NCI-H1092 (cell line): ENCODE measurements at regions not wholly inside any gene's neighbourhood (a gene's known extent, or its start where the extent isn't known, plus 50 kb on each side); places are given as distances from the start of the nearest gene placed in this dataset.
"Not testable (repeated sequence)": the region's sequence is repeated elsewhere in the genome, so short reads cannot be mapped to it uniquely, and the experiment has no call there.

Experiments
- DNase-seq: peaks from one replicate; lab custom pipeline; 2025; lab: John Stamatoyannopoulos, UW

DNA sequence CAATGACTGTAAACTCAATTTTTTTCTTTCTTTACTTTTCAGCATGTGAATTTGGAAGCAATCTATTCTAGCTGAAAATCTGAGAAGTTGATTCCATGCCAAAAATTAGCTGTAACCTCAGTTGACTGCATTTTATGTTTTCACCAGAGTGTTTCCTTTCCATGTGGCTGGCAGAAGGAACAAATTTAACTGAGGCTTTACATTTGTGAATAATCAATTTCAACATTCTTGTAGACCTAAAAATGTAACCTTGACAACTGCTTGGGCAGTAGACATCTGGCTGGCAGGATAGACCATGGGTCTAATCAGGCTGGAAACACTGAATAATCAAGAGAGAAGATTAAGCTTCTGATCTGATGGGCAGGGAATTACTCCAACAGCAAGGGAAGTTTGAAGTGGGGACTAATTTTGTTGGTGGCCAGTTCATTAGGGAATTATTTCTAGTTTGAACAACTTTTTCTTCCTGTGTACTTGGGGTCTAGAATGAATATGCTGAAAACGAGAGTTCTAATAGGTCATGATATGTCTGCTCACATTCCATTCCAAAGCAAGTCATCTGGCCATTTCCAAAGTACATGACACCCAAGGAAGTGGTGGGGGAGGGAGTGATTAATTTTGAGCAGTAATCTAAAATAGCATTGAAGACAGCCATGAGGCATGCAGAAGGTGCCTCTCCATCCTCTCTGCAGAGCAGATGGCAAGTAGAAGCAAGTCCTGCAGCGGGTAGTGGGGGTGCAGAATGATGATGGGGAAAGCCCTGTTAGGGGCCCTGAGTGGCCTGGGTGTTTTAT, 68.2 kb downstream of the ATP23 start:
- no peak for DNase-seq

DNA sequence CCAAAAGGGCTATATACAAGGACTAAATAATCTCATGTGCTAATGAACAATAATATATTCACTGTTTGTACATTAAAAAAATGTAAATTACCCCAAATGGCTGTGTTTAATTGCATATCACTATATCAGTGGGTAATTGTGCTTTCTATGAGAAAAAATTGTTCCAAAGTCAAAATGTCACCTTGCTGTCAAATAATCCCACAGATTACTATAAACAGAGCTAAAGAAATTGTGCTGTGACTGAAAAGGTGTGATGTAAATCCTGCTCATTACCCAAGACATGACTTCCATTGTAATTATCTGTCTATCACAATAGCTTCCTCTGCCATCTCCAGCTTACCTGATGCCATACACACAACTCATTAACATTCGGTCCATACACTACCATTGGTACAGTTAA, 70.3 kb downstream of the ATP23 start:
- no peak for DNase-seq

DNA sequence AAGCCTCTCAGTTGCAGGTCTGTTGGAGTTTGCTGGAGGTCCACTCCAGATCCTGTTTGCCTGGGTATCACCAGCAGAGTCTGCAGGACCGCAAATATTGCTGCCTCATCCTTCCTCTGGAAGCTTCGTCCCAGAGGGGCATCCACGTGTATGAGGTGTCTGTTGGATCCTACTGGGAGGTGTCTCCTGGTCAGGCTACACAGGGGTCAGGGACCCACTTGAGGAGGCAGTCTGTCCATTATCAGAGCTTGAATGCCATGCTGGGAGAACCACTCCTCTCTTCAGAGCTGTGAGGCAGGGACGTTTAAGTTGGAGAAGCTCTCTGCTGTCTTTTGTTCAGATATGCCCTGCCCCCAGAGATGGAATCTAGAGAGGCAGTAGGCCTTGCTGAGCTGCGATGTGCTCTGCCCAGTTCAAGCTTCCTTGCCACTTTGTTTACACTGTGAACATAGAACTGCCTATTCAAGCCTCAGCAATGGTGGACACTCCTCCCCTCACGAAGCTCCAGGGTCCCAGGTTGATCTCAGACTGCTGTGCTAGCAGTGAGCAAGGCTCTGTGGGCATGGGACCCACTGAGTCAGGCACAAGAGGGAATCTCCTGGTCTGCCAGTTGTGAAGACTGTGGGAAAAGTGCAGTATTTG, 81.1 kb downstream of the ATP23 start:
- DNase-seq, result not testable (repeated sequence)

DNA sequence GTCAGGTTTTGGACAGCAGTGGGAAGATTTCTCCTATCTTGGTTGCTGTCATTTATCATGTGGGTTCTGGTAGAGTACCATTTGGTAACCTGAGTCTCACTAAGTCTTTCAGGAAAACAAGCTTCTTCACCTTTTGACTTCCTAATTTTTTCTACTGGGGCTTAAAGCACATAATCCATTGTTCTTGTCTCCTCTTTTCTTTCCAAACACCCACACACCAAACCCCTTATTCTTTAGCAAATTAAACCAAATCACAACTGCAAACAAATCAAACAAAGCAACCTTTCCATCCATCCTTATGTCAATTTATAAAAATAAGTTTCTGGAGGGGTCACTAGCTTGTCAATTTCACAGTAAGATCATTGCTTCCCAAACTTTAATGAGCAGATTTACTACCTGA, 84.1 kb downstream of the ATP23 start:
- DNase-seq, result no peak

DNA sequence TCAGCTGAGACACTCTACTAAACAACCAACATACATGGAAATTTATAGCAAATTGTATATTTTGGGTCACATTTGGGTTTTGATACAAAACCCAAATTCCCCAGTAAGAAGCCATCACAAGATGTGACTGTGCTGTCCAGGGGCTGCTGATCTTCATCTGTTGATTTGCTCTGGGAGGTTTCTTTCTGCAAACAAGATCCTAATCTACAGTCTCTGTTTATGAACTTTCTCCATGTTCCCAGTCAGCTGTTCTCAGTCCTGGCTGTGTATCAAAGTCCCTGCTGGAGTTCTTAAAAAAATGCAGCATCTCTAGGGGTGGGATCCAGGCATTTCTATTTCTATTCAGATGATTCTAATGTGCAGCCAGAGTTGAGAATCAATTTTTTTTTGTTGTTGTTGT, 85.1 kb downstream of the ATP23 start:
- no peak for DNase-seq

DNA sequence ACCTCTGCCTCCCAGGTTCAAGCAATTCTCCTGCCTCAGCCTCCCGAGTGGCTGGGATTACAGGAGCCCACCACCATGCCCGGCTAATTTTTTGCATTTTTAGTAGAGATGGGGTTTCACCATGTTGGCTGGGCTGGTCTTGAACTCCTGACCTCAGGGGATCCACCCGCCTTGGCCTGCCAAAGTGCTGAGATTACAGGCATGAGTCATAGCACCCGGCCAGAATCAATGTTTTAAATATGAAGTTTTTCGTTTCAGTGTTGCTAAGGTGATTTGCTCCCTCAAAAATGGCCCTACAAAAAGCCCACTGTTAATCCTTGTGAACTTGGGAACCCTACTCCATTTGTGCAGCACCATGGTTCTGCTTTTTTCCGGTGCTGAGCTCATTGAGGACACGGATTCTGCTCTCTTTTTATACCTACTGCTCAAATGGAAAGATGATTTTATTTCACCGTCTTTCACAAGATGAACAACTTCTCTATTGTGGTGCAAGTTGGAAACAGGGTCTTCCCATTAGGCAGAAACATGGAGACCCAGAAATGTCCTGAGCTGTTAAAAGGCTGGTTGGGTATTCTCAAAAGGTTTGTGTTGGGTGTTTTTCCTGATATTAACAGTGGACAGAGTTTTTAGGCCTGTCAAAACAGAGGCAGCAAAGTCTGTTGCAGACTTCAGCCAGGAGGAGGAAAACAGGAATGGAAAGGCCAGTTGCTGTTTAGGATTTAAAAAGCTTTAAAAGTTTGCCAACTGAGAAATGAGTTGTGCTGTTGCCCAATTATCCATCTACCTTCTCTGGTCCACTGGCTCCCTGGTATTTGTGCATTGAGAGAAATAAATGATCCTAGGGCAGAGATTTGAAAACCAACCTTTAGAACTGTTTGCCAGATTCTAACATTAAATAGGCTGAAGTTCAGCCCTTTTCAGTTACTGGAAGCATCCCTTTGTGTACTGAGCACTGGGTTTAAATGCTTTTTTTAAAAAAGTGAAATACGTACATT, 85.8 kb downstream of the ATP23 start:
- no peak for DNase-seq

DNA sequence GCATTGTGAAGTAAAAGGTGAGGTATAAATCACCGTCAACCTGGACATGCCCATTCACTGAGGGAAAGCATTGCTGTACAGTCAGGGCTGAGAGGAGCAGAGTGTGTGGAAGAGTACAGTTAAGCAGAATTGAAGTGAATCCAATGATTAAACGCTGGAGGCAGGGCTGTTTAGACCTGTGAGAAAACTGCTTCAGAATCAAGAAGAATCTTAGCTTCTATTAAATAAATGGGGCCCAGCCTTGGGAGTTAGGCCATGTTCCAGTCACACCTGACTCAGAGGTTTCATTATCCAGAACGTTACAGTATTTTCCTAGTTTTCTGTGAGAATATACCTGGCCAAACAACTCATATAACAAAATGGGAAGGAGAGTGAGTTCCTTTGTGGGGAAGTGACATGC, 86.9 kb downstream of the ATP23 start:
- DNase-seq, result no peak

DNA sequence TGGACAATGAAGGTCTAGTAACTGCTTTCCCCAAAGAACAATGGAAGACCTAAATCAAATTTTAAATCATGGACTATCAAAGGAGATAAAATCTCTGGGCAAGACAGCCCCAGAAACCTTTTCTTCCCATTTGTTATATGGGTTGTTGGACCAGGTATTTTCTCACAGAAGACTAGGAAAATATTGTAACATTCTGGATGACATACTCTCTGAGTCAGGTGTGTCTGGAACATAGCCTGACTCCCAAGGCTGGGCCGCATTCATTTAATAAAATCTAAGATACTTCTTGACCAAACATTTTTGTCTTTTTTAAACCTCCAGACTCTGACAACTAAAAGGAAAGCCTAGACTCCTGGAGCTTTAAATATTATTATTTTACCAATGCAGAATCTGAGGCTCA, 87.9 kb downstream of the ATP23 start:
- no peak for DNase-seq

DNA sequence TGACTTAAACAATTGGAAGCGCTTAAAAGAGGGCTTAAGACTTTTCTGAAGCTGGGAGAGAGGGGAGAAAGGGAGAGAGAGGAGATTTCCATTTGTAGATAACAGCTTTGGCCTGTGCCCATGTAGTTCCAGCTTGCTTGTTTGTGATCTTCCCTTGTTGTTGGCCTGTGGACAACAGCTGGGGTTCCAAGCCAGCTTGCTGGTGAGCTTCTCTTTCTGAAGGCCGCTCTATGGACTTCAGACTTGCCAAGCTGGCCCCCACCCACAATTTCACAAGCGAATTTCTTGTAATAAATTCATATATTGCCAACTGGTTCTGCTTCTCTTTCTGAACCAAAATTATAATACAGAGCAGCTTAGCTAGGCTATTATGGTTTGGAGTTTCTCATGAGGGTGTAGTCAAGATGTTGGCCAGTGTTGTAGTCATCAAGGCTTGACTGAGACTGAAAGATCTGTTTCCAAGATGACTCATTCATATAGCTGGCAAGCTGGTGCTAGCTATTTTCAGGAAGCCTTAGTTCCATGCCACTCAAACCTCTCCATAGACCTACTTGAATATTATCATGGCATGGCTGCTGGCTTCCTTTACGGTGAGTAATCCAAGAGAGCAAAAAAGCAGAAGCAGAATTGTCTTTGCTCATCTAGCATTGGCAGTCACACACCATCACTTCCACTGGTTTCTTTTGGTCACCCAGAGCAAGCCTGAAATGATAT, 89.4 kb downstream of the ATP23 start:
- DNase-seq, result no peak

DNA sequence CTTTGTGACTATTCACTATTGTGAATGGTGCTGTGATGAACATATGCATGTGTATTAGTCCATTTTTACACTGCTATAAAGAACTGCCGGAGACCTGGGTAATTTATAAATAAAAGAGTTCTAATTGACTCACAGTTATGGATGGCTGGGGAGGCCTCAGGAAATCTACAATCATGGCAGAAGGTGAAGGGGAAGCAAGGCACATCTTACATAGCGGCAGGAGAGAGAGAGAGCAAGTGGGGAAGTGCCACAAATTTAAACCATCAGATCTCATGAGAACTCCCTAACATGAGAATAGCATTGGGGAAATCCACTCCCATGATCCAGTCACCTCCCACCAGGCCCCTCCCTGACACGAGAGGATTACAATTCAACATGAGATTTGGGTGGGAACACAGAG, 90.8 kb downstream of the ATP23 start:
- no peak for DNase-seq

DNA sequence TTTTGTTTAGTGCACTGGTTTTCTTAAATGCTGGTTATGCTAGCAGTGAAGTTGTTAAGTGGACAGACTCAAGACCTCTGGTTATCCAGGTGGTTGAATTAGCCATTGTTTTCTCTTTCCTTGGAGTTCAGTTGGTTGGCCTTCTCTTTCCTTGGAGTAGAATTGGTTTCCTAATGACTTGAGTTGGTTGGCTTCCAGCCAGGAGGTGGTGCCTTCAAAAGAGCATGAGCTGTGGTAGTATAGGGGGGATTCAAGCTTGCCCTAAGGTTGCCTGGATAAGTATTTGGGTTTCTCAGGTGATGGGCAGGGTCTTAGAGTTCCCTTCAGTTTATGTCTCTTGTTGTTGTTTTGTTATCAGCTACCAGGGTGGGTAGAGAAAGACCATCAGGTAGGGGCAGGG, 92.5 kb downstream of the ATP23 start:
- DNase-seq, result no peak

DNA sequence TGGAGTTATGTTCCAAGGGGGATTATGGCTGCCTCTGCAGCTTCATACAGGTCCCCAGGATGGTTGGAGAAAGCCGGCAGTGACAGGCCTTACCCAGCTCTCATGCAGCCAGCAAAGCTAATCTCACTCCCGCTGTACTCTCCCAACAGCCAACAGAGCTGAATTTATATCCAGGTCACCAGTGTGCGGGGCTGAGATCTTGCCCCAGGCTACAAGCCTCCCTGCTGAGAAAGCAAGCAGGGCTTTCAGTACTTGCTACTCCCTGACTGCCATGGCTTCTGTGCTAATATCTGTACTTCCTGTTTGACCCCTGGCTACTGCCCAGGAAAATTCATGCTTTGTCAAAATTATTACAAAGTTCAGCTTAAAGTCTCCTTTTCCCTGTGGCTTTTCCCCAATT, 92.9 kb downstream of the ATP23 start:
- DNase-seq, result no peak

DNA sequence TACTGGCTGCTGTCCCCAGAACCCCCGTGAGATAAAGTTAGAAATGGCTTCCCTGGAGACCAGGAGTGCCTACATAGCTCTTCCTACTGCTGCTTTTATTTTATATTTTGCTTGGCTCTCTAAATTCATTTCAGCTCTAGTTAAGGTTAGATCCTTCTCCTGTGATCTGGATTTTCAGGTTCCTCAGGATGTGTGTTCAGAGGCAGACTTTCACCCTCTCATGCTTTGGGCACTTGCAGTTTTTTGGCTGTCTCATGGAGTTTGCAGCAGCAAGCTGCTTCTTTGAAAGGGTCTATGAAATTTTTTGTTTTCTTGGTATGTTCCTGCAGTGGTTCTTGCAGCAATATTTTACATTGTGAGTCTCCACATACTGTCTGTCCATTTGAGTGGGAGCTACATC, 93.3 kb downstream of the ATP23 start:
- DNase-seq, result no peak

DNA sequence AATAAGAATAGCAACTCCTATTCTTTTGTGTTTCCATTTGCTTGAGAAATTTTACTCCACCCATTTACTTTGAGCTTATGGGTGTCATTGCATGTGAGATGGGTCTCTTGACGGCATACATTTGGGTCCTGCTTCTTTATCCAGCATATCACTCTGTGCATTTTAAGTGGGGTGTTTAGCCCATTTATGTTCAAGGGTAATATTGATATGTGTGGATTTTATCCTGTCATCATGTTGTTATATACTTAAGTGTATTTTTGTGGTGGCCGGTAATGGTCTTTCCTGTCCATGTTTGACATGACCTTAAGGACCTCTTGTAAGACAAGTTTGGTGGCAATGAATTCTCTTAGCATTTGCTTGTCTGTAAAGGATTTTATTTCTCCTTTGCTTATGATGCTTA, 100.1 kb downstream of the ATP23 start:
- DNase-seq, result no peak

DNA sequence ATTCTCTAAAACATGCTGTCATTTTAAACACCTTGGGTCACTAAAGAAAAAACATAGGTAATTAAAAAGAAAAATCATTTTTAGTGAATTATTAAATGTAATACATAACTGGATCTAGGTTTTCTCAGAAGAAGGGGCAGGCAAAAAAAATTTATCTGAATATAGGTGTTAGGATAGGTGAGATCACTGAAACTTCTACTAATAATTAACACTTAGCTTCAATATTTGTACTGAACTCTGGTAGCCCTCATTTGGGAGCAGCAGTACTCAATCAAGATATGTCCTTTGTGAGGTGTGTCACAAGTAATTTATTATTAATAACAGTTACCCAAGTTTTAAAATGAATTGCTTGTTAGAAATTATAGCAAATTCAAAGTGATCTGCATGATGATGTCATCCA, 103.6 kb downstream of the ATP23 start:
- DNase-seq, result no peak

DNA sequence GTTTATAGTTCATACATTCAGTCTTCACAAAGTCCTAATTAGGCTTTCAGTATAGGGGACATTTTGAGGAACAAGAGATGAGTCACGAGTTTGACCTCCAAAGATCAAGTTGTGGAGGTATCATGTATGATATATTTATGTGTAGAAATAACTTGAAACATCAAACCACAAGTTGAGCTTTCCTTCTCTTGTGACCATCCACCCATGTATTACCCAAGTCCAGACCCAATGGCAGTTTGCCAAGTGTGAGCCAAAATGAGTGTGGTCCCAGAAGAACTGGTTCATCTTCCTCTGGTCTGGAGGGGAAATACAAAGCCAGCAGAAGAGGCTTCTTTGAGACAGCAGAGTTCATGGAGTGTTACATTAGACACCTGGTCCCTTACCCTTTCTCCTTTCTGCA, 104.9 kb downstream of the ATP23 start:
- no peak for DNase-seq

DNA sequence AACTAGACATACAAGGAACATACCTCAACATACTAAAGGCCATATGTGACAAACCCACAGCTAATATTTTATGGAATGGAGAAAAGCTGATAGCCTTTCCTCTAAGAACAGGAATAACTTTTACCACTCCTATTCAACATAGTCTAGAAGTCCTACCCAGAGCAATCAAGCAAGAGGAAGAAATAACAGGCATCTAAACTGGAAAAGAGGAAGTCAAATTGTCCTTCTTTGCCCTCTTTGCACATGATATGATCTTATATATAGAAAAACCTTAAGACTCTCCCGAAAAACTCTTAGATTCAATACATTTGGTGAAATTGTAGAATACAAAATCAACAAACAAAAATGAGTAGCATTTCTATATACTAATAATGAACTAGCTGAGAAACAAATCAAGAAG, 110.0 kb downstream of the ATP23 start:
- DNase-seq, result no peak

DNA sequence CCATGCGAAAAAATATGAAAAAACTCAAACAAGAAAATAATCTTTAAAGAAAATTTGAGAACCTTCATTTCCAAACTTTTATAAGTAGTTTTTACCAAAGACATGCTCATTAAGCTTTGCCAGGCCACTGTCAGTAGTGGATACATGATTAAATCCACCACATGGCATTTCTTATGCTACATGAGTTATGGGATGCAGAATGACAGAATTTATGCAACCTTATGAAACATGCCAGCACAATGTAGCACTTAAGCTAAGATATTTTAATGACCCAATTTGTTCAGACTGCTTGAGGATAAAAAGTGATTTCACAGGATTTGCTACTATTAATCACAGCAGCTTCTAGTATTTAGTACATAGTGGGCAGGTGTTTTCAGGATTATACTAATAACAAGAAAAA, 123.3 kb downstream of the ATP23 start:
- no peak for DNase-seq

DNA sequence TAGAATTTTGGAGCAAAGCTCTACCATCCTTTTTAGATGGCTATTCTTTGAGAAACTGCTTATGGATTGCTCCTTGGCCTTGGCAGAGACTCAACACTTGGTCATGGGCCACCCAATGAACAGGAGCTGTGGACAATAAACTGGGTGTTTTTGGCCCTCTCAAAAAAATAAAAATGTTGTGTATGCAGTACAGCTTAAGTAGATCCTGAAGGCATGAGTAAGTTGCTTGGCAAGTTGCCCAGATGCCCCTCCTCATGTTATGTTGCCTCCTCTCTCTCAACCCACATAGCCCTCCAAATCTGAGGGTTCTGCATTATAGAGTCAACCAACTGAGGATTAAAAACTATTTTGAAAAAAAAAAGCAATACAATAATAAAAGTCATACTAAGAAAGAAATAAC, 124.9 kb downstream of the ATP23 start:
- DNase-seq, result no peak

DNA sequence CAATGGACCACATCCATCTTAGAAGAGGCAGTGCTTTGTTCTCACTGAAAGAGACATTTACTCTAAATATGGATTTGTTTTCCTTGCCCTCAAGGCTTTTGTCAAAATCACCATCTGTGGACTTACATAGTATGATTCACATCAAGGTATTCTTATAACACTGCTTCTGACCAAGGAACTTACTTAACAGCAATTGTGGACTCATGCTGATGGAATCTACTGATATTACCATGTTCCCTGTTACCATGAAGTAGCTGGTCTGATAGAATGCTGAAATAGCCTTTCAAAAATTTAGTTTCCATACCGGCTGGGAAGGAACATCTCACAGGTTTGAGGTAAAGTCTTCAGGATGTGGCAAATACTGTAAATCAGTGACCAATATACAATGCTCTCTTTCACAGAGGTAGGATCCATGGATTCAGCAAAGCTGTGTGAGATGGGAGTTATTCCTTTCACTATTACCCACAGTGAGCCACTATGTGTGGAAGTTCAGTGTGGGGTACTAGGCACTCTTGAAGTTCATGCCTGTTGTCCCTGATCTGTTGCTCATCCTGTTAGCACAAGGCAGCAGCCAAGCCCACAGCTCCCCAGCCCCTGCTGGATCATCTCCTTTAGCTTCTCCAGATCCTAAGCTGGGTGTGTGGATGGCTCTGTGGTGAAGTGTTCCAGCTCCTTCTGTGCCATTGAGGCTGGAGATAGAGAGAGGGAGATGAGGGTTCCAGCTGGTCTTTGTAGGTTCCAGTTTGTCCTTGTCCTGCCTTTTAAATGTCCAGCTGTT, 126.4 kb downstream of the ATP23 start:
- no peak for DNase-seq

DNA sequence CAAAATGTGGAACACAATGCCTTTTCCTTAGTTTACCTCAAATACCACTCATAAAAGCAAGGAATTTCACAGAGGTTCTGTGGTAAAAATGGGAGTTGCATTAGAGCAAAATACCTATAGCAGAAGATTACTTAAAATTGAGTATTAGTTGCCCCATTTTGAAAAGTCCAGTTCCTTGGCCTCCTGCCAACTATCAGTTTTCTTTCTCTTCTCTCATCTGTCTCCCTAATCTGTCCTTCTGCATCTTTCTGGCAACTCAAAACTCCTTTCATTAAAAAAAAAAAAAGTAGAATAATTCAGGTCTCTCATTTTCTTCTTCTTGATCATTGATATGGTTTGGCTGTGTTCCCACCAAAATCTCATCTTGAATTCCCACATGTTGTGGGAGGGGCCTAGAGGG, 127.3 kb downstream of the ATP23 start:
- no peak for DNase-seq
